ENCODE measurements at regions not wholly inside any gene's neighbourhood (a gene's known extent, or its start where the extent isn't known, plus 50 kb on each side); places are given as distances from the start of the nearest gene placed in this dataset.
A peak's percentile ranks its signal among the peaks of the same experiment; 100 is the strongest.

GRCh38 chr6:165055231-165055630, 254.2 kb downstream of the C6orf118 start:
- peak in 1 of 3 experiments; percentile 11 for TF ChIP-seq CTCF (IDR thresholded peaks at IDR 0.05)
- no peak for TF ChIP-seq POLR2A (IDR thresholded peaks at IDR 0.05)
- TF ChIP-seq POLR2AphosphoS5 (IDR thresholded peaks at IDR 0.05; ENCODE audit: insufficient read depth in 1 of 2, low read depth in 1 of 2) = no peak
